HEK293 (cell line): ENCODE measurements at regions not wholly inside any gene's neighbourhood (a gene's known extent, or its start where the extent isn't known, plus 50 kb on each side); places are given as distances from the start of the nearest gene placed in this dataset.

Experiments
- CTCF ChIA-PET: fragments of 350-600 bp; formaldehyde crosslinking; extraction: SDS; loops from one replicate; lab custom pipeline; 2021; ENCODE audit warnings: antibody characterized with exemption; lab: Yijun Ruan, JAX
- POLR2A ChIA-PET: fragments of 300-600 bp; formaldehyde crosslinking; extraction: SDS; loops from one replicate; lab custom pipeline; 2020; ENCODE audit warnings: antibody characterized with exemption, inconsistent platforms; lab: Yijun Ruan, JAX
- H3K27ac ChIP-seq: fragments of 200-500 bp; sonication (Bioruptor generic); 2 replicates; pipeline ENCODE4 v1.5.1; 2014; ENCODE audit warnings: low read depth, low read length, control low read depth, inconsistent platforms; ENCODE audit errors: extremely low read depth
- H3K36me3 ChIP-seq, 2 experiments: fragments of 200-500 bp in 1 of 2; sonication (Bioruptor generic) in 1 of 2; 1 replicate in 1 of 2; 2 replicates in 1 of 2; pipeline ENCODE4 v1.5.1; 2014 to 2017; ENCODE audit warnings: inconsistent platforms in 2 of 2, low read length in 2 of 2; ENCODE audit not compliant: control insufficient read depth in 2 of 2, insufficient read depth in 1 of 2
- H3K4me1 ChIP-seq: fragments of 200-500 bp; sonication (Bioruptor generic); 2 replicates; pipeline ENCODE4 v1.5.1; 2014; ENCODE audit warnings: mild to moderate bottlenecking, low read length, inconsistent platforms; ENCODE audit not compliant: control insufficient read depth, insufficient read depth
- H3K4me3 ChIP-seq: 2 replicates; pipeline ENCODE4 v1.5.1; 2011; ENCODE audit warnings: low read depth, mild to moderate bottlenecking, control low read depth, low read length, moderate library complexity
- H3K9me3 ChIP-seq: fragments of 200-500 bp; sonication (Bioruptor generic); 2 replicates; pipeline ENCODE4 v1.5.1; 2014; ENCODE audit warnings: low read depth, low read length, inconsistent platforms; ENCODE audit not compliant: control insufficient read depth, insufficient read depth
- GLI2 ChIP-seq: fragments of 450-650 bp; formaldehyde crosslinking; IDR thresholded peaks from 2 replicates; pipeline ENCODE4; 2017; ENCODE audit warnings: missing biosample characterization, missing genetic modification characterization, low read depth, borderline replicate concordance
- IKZF3 ChIP-seq: fragments of 450-650 bp; IDR thresholded peaks from 2 replicates; pipeline ENCODE4 v1.5.0; 2018; ENCODE audit warnings: missing biosample characterization, mild to moderate bottlenecking, missing genetic modification characterization, moderate library complexity
- MYNN ChIP-seq: fragments of 450-650 bp; formaldehyde crosslinking; IDR thresholded peaks from 2 replicates; pipeline ENCODE4 v1.5.1; 2016; ENCODE audit warnings: missing biosample characterization, missing genetic modification characterization, borderline replicate concordance
- PRDM1 ChIP-seq: fragments of 450-650 bp; formaldehyde crosslinking; IDR thresholded peaks from 2 replicates; pipeline ENCODE4; 2016; ENCODE audit warnings: missing biosample characterization, missing genetic modification characterization
- SALL2 ChIP-seq: fragments of 450-650 bp; formaldehyde crosslinking; IDR thresholded peaks from 2 replicates; pipeline ENCODE4 v1.5.0; 2017; ENCODE audit warnings: missing biosample characterization, mild to moderate bottlenecking, missing genetic modification characterization, borderline replicate concordance
- SETDB1 ChIP-seq: IDR thresholded peaks from one replicate; pipeline ENCODE4 v1.6.1; 2017; ENCODE audit warnings: mild to moderate bottlenecking, low read length, moderate library complexity, mixed read lengths; ENCODE audit not compliant: insufficient read length
- ZNF10 ChIP-seq: fragments of 450-650 bp; formaldehyde crosslinking; IDR thresholded peaks from 2 replicates; pipeline ENCODE4 v1.5.1; 2017; ENCODE audit warnings: missing biosample characterization, missing genetic modification characterization
- ZNF146 ChIP-seq: fragments of 450-650 bp; formaldehyde crosslinking; IDR thresholded peaks from 2 replicates; pipeline ENCODE4 v1.5.1; 2016; ENCODE audit warnings: missing biosample characterization, missing genetic modification characterization
- ZNF169 ChIP-seq: fragments of 450-650 bp; formaldehyde crosslinking; IDR thresholded peaks from 2 replicates; pipeline ENCODE4 v1.5.1; 2016; ENCODE audit warnings: missing biosample characterization, missing genetic modification characterization
- ZNF202 ChIP-seq: fragments of 450-650 bp; formaldehyde crosslinking; IDR thresholded peaks from 2 replicates; pipeline ENCODE4 v1.5.1; 2016; ENCODE audit warnings: missing biosample characterization, missing genetic modification characterization, borderline replicate concordance
- ZNF214 ChIP-seq: fragments of 450-650 bp; formaldehyde crosslinking; IDR thresholded peaks from 2 replicates; pipeline ENCODE4 v1.5.1; 2017; ENCODE audit warnings: missing biosample characterization, mild to moderate bottlenecking, missing genetic modification characterization, borderline replicate concordance
- ZNF311 ChIP-seq: fragments of 450-650 bp; formaldehyde crosslinking; IDR thresholded peaks from 2 replicates; pipeline ENCODE4 v1.5.1; 2017; ENCODE audit warnings: missing biosample characterization, missing genetic modification characterization, borderline replicate concordance
- ZNF366 ChIP-seq: fragments of 450-650 bp; formaldehyde crosslinking; conservative IDR thresholded peaks from 2 replicates; pipeline ENCODE4 v1.5.1; 2016; ENCODE audit warnings: missing biosample characterization, missing genetic modification characterization
- ZNF433 ChIP-seq: fragments of 450-650 bp; formaldehyde crosslinking; IDR thresholded peaks from 2 replicates; pipeline ENCODE4 v1.5.1; 2016; ENCODE audit warnings: missing biosample characterization, missing genetic modification characterization, low read depth
- ZNF626 ChIP-seq: fragments of 450-650 bp; sonication (Bioruptor Pico); formaldehyde crosslinking; IDR thresholded peaks from 2 replicates; pipeline ENCODE4 v1.5.1; 2018; ENCODE audit warnings: missing biosample characterization, missing genetic modification characterization, inconsistent platforms
- ZNF629 ChIP-seq: fragments of 450-650 bp; formaldehyde crosslinking; IDR thresholded peaks from 2 replicates; pipeline ENCODE4 v1.5.1; 2017; ENCODE audit warnings: missing biosample characterization, missing genetic modification characterization
- ZNF654 ChIP-seq: fragments of 450-650 bp; formaldehyde crosslinking; IDR thresholded peaks from 2 replicates; pipeline ENCODE4 v1.5.1; 2016; ENCODE audit warnings: low read depth, missing biosample characterization, missing genetic modification characterization
- TF ChIP-seq, protein P1 (sequence below): fragments of 450-650 bp; formaldehyde crosslinking; IDR thresholded peaks from 2 replicates; pipeline ENCODE4 v1.5.1; 2017; ENCODE audit warnings: missing biosample characterization, mild to moderate bottlenecking, missing genetic modification characterization, moderate library complexity
- TF ChIP-seq, protein P2 (sequence below): fragments of 450-650 bp; formaldehyde crosslinking; IDR thresholded peaks from 2 replicates; pipeline ENCODE4 v1.5.0; 2017; ENCODE audit warnings: missing biosample characterization, missing genetic modification characterization, borderline replicate concordance
- TF ChIP-seq, protein P3 (sequence below): fragments of 450-650 bp; formaldehyde crosslinking; IDR thresholded peaks from 2 replicates; pipeline ENCODE4 v1.5.1; 2017; ENCODE audit warnings: missing biosample characterization, missing genetic modification characterization
- TF ChIP-seq, protein P4 (sequence below): fragments of 450-650 bp; formaldehyde crosslinking; IDR thresholded peaks from 2 replicates; pipeline ENCODE4; 2016; ENCODE audit warnings: missing biosample characterization, missing genetic modification characterization
- TF ChIP-seq, protein P5 (sequence below): fragments of 450-650 bp; formaldehyde crosslinking; IDR thresholded peaks from 2 replicates; pipeline ENCODE4 v1.5.1; 2016; ENCODE audit warnings: missing biosample characterization, missing genetic modification characterization

DNA sequence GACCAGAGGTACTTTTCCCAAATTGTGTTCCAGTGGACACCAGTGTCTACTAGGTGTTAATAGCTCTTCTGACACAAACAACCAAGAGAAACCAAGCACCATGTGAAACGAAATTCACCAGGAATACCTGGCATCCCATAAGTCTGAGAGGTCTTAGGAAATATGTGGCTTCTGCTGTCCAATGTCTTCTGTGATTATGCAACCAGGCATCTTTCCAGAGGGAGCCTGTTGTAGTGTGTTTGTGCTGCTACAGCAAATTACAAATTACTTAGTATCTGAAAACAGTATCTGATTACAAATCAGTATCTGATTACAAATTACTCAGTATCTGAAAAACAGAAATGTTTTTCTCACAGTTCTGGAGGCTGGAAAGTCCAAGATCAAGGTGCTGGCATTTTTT is 133.6 kb upstream of the NPVF start:
- TF ChIP-seq, protein P1, sequence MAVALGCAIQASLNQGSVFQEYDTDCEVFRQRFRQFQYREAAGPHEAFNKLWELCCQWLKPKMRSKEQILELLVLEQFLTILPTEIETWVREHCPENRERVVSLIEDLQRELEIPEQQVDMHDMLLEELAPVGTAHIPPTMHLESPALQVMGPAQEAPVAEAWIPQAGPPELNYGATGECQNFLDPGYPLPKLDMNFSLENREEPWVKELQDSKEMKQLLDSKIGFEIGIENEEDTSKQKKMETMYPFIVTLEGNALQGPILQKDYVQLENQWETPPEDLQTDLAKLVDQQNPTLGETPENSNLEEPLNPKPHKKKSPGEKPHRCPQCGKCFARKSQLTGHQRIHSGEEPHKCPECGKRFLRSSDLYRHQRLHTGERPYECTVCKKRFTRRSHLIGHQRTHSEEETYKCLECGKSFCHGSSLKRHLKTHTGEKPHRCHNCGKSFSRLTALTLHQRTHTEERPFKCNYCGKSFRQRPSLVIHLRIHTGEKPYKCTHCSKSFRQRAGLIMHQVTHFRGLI (tag by site-specific recombination) = no peak
- ChIA-PET POLR2A (no interaction called here), CTCF (interaction anchor here (0.9 kb wide), 1 partner anchor 17 kb away, joined by 3 read pairs; no protein-coding TSS in a partner anchor)
- Histone ChIP-seq H3K36me3 (no peaks in the 10 kb centered on the region), H3K9me3 (no peaks in the 10 kb centered on the region), H3K4me1 (peaks cover 5% of the 10 kb centered on the region), H3K4me3 (no peak overlapping the region), H3K27ac (no peak overlapping the region)

DNA sequence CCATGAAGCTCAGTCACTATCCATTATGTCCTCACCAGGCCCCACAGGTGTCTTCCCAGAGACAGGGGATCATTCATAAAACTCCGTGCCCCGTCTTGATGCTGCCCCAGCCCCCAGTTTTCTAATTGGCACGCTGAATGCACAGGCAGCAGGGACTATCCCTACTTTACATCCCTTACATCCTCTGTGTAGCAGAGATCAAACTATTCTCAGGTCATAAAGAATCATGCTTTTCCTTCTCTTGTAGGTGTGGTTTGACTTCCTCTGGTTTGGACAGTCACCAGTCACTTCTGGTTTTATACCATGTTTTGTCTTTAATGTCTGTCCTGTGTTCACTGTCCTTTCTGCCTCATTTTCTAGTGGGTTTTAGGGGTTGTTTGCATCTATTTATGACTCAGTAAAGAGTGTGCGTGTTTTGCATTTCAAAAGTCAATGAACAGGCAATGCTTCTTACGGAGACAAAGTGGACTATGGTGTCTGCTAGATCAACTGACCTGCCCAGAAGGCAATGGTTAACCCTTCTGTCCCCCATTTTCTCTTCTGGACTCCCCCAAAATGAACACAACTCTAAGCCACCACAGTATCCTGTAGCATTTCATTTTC is 140.4 kb upstream of the NPVF start:
- no peaks in the 10 kb centered on the region for H3K4me1 ChIP-seq
- POLR2A ChIA-PET = no interaction called here

DNA sequence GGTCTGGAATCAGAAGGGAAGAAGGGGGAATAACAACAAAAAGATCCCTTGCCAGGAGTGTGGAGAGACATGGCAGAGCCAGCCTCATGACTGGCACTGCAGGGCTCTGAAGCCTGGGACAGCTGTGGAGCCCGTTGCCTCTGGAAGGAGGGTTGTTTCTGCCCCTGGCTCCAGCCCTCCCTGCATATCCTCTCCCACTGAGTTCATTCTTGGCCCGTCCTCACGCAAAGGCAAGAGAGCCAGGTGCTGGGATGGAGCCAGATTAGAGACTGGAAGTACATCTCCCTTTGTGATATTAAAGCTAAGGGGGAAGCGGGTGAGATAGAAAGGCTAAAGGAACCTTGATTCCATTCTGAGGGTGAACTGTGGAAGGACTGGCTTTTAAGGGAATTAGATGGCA is 141.5 kb upstream of the NPVF start:
- H3K4me1 ChIP-seq = no peaks in the 10 kb centered on the region
- CTCF ChIA-PET = interaction anchor here (1.6 kb wide), 1 partner anchor 21 kb away, joined by 4 read pairs; no protein-coding TSS in a partner anchor
- no peaks in the 10 kb centered on the region for H3K36me3 ChIP-seq
- H3K4me3 ChIP-seq = no peak overlapping the region
- H3K27ac ChIP-seq = no peak overlapping the region
- POLR2A ChIA-PET = interaction anchor here (0.5 kb wide), 1 partner anchor 460 kb away, joined by 3 read pairs; no protein-coding TSS in a partner anchor
- no peaks in the 10 kb centered on the region; the same call in 1 of the 2 replicates for H3K9me3 ChIP-seq
- TF ChIP-seq ZNF626 (tag by site-specific recombination) (no peak), GLI2 (tag by site-specific recombination) (no peak), IKZF3 (tag by site-specific recombination) (no peak), MYNN (no peak), ZNF366 (tag by site-specific recombination) (no peak), ZNF311 (tag by site-specific recombination) (no peak), ZNF629 (tag by site-specific recombination) (no peak), SETDB1 (no peak), SALL2 (no peak)
- TF ChIP-seq, protein P2, sequence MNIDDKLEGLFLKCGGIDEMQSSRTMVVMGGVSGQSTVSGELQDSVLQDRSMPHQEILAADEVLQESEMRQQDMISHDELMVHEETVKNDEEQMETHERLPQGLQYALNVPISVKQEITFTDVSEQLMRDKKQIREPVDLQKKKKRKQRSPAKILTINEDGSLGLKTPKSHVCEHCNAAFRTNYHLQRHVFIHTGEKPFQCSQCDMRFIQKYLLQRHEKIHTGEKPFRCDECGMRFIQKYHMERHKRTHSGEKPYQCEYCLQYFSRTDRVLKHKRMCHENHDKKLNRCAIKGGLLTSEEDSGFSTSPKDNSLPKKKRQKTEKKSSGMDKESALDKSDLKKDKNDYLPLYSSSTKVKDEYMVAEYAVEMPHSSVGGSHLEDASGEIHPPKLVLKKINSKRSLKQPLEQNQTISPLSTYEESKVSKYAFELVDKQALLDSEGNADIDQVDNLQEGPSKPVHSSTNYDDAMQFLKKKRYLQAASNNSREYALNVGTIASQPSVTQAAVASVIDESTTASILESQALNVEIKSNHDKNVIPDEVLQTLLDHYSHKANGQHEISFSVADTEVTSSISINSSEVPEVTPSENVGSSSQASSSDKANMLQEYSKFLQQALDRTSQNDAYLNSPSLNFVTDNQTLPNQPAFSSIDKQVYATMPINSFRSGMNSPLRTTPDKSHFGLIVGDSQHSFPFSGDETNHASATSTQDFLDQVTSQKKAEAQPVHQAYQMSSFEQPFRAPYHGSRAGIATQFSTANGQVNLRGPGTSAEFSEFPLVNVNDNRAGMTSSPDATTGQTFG (tag by site-specific recombination) = no peak
- TF ChIP-seq, protein P3, sequence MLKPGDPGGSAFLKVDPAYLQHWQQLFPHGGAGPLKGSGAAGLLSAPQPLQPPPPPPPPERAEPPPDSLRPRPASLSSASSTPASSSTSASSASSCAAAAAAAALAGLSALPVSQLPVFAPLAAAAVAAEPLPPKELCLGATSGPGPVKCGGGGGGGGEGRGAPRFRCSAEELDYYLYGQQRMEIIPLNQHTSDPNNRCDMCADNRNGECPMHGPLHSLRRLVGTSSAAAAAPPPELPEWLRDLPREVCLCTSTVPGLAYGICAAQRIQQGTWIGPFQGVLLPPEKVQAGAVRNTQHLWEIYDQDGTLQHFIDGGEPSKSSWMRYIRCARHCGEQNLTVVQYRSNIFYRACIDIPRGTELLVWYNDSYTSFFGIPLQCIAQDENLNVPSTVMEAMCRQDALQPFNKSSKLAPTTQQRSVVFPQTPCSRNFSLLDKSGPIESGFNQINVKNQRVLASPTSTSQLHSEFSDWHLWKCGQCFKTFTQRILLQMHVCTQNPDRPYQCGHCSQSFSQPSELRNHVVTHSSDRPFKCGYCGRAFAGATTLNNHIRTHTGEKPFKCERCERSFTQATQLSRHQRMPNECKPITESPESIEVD (tag by site-specific recombination) = no peak

More for the DNA sequence above, 140.4 kb upstream of the NPVF start:
- no peaks in the 10 kb centered on the region for H3K36me3 ChIP-seq
- CTCF ChIA-PET = interaction anchor here (0.6 kb wide), 1 partner anchor 233 kb away, joined by 3 read pairs; no protein-coding TSS in a partner anchor
- H3K27ac ChIP-seq = no peak overlapping the region
- no peaks in the 10 kb centered on the region; the same call in 1 of the 2 replicates for H3K9me3 ChIP-seq
- no peak for TF ChIP-seq ZNF433
- no peak for TF ChIP-seq ZNF146 (tag by site-specific recombination)
- no peak for TF ChIP-seq ZNF654
- TF ChIP-seq PRDM1 (tag by site-specific recombination) = no peak
- no peak for TF ChIP-seq ZNF202
- no peak for TF ChIP-seq ZNF169 (tag by site-specific recombination)
- TF ChIP-seq, protein P4, sequence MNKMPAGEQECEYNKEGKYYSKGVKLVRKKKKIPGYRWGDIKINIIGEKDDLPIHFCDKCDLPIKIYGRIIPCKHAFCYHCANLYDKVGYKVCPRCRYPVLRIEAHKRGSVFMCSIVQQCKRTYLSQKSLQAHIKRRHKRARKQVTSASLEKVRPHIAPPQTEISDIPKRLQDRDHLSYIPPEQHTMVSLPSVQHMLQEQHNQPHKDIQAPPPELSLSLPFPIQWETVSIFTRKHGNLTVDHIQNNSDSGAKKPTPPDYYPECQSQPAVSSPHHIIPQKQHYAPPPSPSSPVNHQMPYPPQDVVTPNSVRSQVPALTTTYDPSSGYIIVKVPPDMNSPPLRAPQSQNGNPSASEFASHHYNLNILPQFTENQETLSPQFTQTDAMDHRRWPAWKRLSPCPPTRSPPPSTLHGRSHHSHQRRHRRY (tag by site-specific recombination) = no peak
- TF ChIP-seq ZNF10 (tag by site-specific recombination) = no peak
- no peak for TF ChIP-seq ZNF214 (tag by site-specific recombination)
- TF ChIP-seq, protein P5, sequence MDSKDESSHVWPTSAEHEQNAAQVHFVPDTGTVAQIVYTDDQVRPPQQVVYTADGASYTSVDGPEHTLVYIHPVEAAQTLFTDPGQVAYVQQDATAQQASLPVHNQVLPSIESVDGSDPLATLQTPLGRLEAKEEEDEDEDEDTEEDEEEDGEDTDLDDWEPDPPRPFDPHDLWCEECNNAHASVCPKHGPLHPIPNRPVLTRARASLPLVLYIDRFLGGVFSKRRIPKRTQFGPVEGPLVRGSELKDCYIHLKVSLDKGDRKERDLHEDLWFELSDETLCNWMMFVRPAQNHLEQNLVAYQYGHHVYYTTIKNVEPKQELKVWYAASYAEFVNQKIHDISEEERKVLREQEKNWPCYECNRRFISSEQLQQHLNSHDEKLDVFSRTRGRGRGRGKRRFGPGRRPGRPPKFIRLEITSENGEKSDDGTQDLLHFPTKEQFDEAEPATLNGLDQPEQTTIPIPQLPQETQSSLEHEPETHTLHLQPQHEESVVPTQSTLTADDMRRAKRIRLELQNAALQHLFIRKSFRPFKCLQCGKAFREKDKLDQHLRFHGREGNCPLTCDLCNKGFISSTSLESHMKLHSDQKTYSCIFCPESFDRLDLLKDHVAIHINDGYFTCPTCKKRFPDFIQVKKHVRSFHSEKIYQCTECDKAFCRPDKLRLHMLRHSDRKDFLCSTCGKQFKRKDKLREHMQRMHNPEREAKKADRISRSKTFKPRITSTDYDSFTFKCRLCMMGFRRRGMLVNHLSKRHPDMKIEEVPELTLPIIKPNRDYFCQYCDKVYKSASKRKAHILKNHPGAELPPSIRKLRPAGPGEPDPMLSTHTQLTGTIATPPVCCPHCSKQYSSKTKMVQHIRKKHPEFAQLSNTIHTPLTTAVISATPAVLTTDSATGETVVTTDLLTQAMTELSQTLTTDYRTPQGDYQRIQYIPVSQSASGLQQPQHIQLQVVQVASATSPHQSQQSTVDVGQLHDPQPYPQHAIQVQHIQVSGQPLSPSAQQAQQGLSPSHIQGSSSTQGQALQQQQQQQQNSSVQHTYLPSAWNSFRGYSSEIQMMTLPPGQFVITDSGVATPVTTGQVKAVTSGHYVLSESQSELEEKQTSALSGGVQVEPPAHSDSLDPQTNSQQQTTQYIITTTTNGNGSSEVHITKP (tag by site-specific recombination) = no peak
- H3K4me3 ChIP-seq = no peak overlapping the region
